NB4 (cell line): ENCODE measurements at regions not wholly inside any gene's neighbourhood (a gene's known extent, or its start where the extent isn't known, plus 50 kb on each side); places are given as distances from the start of the nearest gene placed in this dataset.

ENCODE experiments used
- POLR2A ChIP-seq: IDR thresholded peaks from 2 replicates; pipeline ENCODE4 v1.6.1; 2011; ENCODE audit warnings: mild to moderate bottlenecking; ENCODE audit not compliant: insufficient read length; ENCODE audit errors: extremely low read depth
- TF ChIP-seq, protein P1 (sequence below): IDR thresholded peaks from one replicate; pipeline ENCODE4 v1.5.1; 2012; ENCODE audit warnings: low read depth, low read length
- TF ChIP-seq, protein P2 (sequence below): IDR thresholded peaks from 2 replicates; pipeline ENCODE4 v1.6.1; 2011; ENCODE audit warnings: low read depth, low read length

DNA sequence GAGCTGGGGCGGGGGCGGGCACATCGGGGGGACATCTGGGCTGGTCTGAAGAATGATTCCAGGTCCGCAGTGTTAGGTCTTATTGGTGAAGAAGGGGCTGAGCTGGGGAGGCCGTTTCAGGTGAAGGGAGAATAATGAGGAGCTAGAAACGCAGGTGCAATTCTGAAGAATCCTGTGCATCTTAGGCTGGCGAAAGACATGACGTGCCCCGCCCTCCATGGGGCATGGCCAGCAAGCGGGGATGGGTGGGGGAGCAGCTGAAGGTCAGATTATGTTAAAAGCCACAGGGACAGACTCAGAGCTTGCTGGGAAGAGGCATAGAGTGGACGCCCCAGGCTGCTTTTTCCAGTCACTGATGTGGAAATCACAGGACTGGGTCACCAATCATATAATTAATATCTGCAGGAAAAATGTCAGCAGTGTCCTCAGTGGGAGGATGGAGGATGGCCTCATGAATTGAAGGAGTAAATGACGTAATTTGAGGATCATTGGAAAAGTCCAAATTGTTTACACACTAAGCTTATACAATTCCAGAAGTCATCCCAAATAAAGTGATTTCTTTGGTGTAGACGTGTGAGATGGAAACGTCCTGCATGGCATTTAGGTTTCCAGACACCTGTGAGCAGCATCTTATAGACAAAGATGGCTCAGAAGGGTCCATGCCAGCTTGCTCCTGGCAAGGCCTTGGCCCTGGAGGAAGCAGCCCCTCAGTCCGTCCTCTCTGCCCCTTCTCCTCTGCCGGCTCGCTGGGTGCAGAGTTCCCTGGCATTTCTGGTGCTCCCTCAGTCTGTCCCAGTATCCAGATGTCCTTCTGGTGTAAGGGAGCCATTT lies 109.6 kb upstream of the FRMD1 start:
- TF ChIP-seq, protein P1, sequence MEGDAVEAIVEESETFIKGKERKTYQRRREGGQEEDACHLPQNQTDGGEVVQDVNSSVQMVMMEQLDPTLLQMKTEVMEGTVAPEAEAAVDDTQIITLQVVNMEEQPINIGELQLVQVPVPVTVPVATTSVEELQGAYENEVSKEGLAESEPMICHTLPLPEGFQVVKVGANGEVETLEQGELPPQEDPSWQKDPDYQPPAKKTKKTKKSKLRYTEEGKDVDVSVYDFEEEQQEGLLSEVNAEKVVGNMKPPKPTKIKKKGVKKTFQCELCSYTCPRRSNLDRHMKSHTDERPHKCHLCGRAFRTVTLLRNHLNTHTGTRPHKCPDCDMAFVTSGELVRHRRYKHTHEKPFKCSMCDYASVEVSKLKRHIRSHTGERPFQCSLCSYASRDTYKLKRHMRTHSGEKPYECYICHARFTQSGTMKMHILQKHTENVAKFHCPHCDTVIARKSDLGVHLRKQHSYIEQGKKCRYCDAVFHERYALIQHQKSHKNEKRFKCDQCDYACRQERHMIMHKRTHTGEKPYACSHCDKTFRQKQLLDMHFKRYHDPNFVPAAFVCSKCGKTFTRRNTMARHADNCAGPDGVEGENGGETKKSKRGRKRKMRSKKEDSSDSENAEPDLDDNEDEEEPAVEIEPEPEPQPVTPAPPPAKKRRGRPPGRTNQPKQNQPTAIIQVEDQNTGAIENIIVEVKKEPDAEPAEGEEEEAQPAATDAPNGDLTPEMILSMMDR, result no peak
- no peak for TF ChIP-seq POLR2A
- TF ChIP-seq, protein P2, sequence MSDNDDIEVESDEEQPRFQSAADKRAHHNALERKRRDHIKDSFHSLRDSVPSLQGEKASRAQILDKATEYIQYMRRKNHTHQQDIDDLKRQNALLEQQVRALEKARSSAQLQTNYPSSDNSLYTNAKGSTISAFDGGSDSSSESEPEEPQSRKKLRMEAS, result no peak
